SH-SY5Y (cell line): ENCODE measurements at regions not wholly inside any gene's neighbourhood (a gene's known extent, or its start where the extent isn't known, plus 50 kb on each side); places are given as distances from the start of the nearest gene placed in this dataset.

Experiments used
- GATA2 ChIP-seq: IDR thresholded peaks from 2 replicates; pipeline ENCODE4 v1.6.1; 2011; ENCODE audit warnings: mild to moderate bottlenecking, low read depth, low read length
- GATA3 ChIP-seq: IDR thresholded peaks from 2 replicates; pipeline ENCODE4 v1.6.1; 2011; ENCODE audit warnings: low read depth, mild to moderate bottlenecking, low read length, moderate library complexity

- TF ChIP-seq GATA2 (no peak), GATA3 (no peak)
Measured at GRCh38 chr17:52982331-52982730, 823.8 kb upstream of the CA10 start.
